KMS-11 (cell line): ENCODE measurements at regions not wholly inside any gene's neighbourhood (a gene's known extent, or its start where the extent isn't known, plus 50 kb on each side); places are given as distances from the start of the nearest gene placed in this dataset.

Source experiments
- H2AFZ ChIP-seq: fragments of 200-600 bp; sonication (generic); 2 replicates; pipeline ENCODE4 v1.6.1; 2016; ENCODE audit warnings: antibody characterized with exemption, mixed run types, low read depth
- H3K27ac ChIP-seq: fragments of 200-600 bp; sonication (generic); 2 replicates; pipeline ENCODE4 v1.6.1; 2016; ENCODE audit warnings: mild to moderate bottlenecking, mixed run types
- H3K27me3 ChIP-seq: fragments of 200-600 bp; sonication (generic); 2 replicates; pipeline ENCODE4 v1.6.1; 2017; ENCODE audit warnings: mild to moderate bottlenecking, low read depth, mixed run types, moderate library complexity; ENCODE audit not compliant: insufficient read depth
- H3K36me3 ChIP-seq: fragments of 200-600 bp; sonication (generic); 2 replicates; pipeline ENCODE4 v1.6.1; 2017; ENCODE audit warnings: mild to moderate bottlenecking, mixed run types; ENCODE audit not compliant: insufficient read depth
- H3K4me1 ChIP-seq: fragments of 200-600 bp; sonication (generic); 2 replicates; pipeline ENCODE4 v1.6.1; 2016; ENCODE audit warnings: mild to moderate bottlenecking, low read depth, mixed run types; ENCODE audit not compliant: poor library complexity, severe bottlenecking
- H3K4me2 ChIP-seq: fragments of 200-600 bp; sonication (generic); 2 replicates; pipeline ENCODE4 v1.7.0; 2016; ENCODE audit warnings: mild to moderate bottlenecking, mixed run types
- H3K4me3 ChIP-seq: fragments of 200-600 bp; sonication (generic); IDR thresholded peaks from 2 replicates; pipeline ENCODE4 v1.6.1; 2017; ENCODE audit warnings: low read depth, low read length, mixed read lengths; ENCODE audit not compliant: insufficient read depth
- H3K79me2 ChIP-seq: fragments of 200-600 bp; sonication (generic); 2 replicates; pipeline ENCODE4 v1.6.1; 2016; ENCODE audit warnings: low read depth, mixed run types; ENCODE audit not compliant: insufficient read depth
- H3K9ac ChIP-seq: fragments of 200-600 bp; sonication (generic); 2 replicates; pipeline ENCODE4 v1.6.1; 2016; ENCODE audit warnings: mild to moderate bottlenecking, mixed run types
- H4K20me1 ChIP-seq: fragments of 200-600 bp; sonication (generic); 2 replicates; pipeline ENCODE4 v1.6.1; 2016; ENCODE audit warnings: mild to moderate bottlenecking, mixed run types; ENCODE audit not compliant: insufficient read depth
- TF ChIP-seq, protein P1 (sequence below): fragments of 200-600 bp; sonication (generic); conservative IDR thresholded peaks from 2 replicates; pipeline ENCODE4 v1.6.1; 2017; ENCODE audit warnings: low read depth, mild to moderate bottlenecking, antibody characterized with exemption, low read length, moderate library complexity, mixed read lengths

DNA sequence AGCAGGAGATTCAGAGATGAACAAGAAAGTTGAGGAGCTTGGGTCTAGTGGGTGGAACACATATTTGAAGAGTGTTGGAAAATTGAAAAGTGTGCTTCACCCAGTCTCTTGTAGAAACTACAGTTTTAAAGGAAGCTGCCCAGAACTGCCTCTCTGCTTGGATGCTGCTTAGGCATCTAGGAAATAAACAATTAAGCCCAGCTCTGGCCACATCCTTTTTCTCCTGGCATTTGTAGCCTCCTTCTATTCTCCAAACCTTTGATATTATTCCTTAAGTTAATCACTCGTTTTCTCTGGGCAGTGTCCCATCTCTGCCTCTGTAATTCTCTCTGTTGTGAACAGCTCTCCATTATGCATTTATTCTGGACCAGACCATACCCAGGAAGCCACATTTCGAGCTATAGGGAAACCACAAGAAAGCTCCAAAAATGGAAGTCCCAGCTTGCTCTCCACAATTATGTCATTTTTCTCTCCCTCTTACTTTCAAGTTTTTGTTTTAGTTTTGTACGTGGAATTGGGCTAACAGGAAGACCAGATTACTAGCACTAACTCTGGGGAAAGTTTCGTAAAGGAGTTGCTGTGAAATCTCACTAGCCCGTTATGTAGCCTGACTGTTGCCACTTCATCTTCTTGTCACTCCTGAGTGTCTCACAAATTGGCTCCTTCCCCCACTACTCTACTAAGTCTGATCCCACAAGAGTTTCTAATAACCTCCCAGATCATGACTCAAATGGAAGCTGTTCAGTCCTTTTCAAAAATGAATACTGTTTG is 102.2 kb downstream of the NTMT2 start:
- Histone ChIP-seq H3K4me2 (no peak overlapping the region), H3K27me3 (no peaks in the 10 kb centered on the region), H2AFZ (no peak overlapping the region)

GRCh38 chr1:170250531-170251276 is 104.9 kb downstream of the NTMT2 start:
- Histone ChIP-seq H3K4me1 (no peaks in the 10 kb centered on the region), H3K79me2 (no peaks in the 10 kb centered on the region), H3K9ac (no peak overlapping the region), H3K4me2 (no peak overlapping the region), H3K4me3 (no peak overlapping the region), H3K36me3 (no peaks in the 10 kb centered on the region), H4K20me1 (no peaks in the 10 kb centered on the region), H2AFZ (no peak overlapping the region), H3K27ac (no peak overlapping the region), H3K27me3 (no peaks in the 10 kb centered on the region)
- TF ChIP-seq, protein P1, sequence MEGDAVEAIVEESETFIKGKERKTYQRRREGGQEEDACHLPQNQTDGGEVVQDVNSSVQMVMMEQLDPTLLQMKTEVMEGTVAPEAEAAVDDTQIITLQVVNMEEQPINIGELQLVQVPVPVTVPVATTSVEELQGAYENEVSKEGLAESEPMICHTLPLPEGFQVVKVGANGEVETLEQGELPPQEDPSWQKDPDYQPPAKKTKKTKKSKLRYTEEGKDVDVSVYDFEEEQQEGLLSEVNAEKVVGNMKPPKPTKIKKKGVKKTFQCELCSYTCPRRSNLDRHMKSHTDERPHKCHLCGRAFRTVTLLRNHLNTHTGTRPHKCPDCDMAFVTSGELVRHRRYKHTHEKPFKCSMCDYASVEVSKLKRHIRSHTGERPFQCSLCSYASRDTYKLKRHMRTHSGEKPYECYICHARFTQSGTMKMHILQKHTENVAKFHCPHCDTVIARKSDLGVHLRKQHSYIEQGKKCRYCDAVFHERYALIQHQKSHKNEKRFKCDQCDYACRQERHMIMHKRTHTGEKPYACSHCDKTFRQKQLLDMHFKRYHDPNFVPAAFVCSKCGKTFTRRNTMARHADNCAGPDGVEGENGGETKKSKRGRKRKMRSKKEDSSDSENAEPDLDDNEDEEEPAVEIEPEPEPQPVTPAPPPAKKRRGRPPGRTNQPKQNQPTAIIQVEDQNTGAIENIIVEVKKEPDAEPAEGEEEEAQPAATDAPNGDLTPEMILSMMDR: no peak

More for the DNA sequence above, 102.2 kb downstream of the NTMT2 start:
- H3K4me3 ChIP-seq: no peak overlapping the region
- H3K27ac ChIP-seq: no peak overlapping the region
- no peaks in the 10 kb centered on the region for H3K4me1 ChIP-seq
- no peaks in the 10 kb centered on the region for H3K36me3 ChIP-seq
- H4K20me1 ChIP-seq: no peaks in the 10 kb centered on the region
- no peaks in the 10 kb centered on the region for H3K79me2 ChIP-seq
- TF ChIP-seq, protein P1: no peak
- H3K9ac ChIP-seq: no peak overlapping the region

GRCh38 chr1:170252851-170253579 is 107.3 kb downstream of the NTMT2 start:
- H2AFZ ChIP-seq: no peak overlapping the region
- TF ChIP-seq, protein P1: no peak
- no peak overlapping the region for H3K27ac ChIP-seq
- H3K4me1 ChIP-seq: no peaks in the 10 kb centered on the region
- H3K36me3 ChIP-seq: no peaks in the 10 kb centered on the region
- no peak overlapping the region for H3K9ac ChIP-seq
- H3K27me3 ChIP-seq: no peaks in the 10 kb centered on the region
- no peak overlapping the region for H3K4me2 ChIP-seq
- H4K20me1 ChIP-seq: no peaks in the 10 kb centered on the region
- H3K79me2 ChIP-seq: no peaks in the 10 kb centered on the region
- H3K4me3 ChIP-seq: no peak overlapping the region

DNA sequence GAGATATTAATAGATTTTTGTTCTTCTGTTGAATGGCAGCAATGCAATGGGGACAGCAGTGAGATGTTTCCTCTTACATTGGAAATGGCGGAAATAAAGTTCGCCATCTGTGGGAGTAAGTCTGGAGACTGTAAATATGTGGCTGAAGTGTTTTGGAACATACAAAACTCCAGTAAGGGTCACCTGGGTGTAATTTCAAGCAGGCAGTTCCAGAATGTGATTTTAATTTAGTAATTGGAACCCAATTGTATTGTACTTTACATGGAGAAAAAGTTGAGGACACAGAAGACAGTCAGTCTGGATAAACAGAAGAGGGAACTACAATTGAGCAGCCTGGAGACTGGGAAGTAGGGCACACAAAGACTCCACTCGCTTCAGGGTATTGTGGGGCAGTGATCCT is 108.6 kb downstream of the NTMT2 start:
- TF ChIP-seq, protein P1: no peak
- H3K4me2 ChIP-seq: no peak overlapping the region

More for the DNA sequence above, 108.6 kb downstream of the NTMT2 start:
- no peak overlapping the region for H3K9ac ChIP-seq
- H3K27ac ChIP-seq: no peak overlapping the region
- H2AFZ ChIP-seq: no peak overlapping the region
- H3K36me3 ChIP-seq: no peaks in the 10 kb centered on the region
- no peaks in the 10 kb centered on the region for H3K4me1 ChIP-seq
- no peaks in the 10 kb centered on the region for H4K20me1 ChIP-seq
- no peaks in the 10 kb centered on the region for H3K27me3 ChIP-seq
- H3K4me3 ChIP-seq: no peak overlapping the region
- H3K79me2 ChIP-seq: no peaks in the 10 kb centered on the region
